ENCODE measurements at regions not wholly inside any gene's neighbourhood (a gene's known extent, or its start where the extent isn't known, plus 50 kb on each side); places are given as distances from the start of the nearest gene placed in this dataset.

DNA sequence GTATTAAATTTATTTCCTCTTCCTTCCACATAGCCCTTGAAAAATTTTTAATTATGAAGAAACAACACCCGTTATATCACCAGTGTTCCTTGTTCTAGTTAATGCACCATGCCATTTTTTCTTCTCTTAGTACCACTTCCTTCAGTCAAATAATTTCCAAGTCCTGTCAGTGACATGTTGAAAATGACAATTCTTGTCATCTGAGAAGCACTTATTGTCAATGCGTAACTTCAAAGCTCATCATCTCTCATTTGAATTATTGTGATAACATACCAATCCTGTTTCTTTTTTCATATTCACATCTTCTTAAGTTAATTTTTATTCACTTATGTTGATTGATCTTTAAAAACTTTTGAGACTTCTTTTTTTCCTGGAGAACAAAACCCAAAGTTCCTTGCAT is 320.4 kb downstream of the ASXL3 start:
- no peaks in the 10 kb centered on the region for H3K4me1 ChIP-seq (ENCODE audit: insufficient read depth, low read length)
- no peaks in the 10 kb centered on the region for H3K36me3 ChIP-seq (ENCODE audit: low read depth, low read length)
- no peak overlapping the region for H3K4me3 ChIP-seq (ENCODE audit: low read length)
- no peak overlapping the region for H3K9ac ChIP-seq (ENCODE audit: low read length)
- BruUV-seq (replicated peaks) = no TSS peak
- no peak overlapping the region for H3K27ac ChIP-seq (ENCODE audit: low read length)
- H3K79me2 ChIP-seq (ENCODE audit: low read length) = no peaks in the 10 kb centered on the region
- TF ChIP-seq EZH2phosphoT487 (IDR thresholded peaks at IDR 0.05; ENCODE audit: borderline replicate concordance, low read length) = no peak
- TF ChIP-seq EZH2 (IDR thresholded peaks at IDR 0.05; ENCODE audit: low read length, unreplicated experiment) = no peak
- no peak overlapping the region for H2AFZ ChIP-seq (ENCODE audit: low read length)
- ChIA-PET CTCF (no interaction called here), POLR2A (ENCODE audit: unreplicated experiment) (no interaction called here)
- DNase-seq = no peak
- intact Hi-C loops (cut with micrococcal nuclease) = no loop called here
- no peaks in the 10 kb centered on the region for H3F3A ChIP-seq (ENCODE audit: low read length, unreplicated experiment)
- no peak overlapping the region for H3K4me2 ChIP-seq (ENCODE audit: low read length)
- H3K9me3 ChIP-seq (ENCODE audit: low read length) = no peaks in the 10 kb centered on the region
- H3K9me2 ChIP-seq (replicated peaks; ENCODE audit: low read length) = no peaks in the 10 kb centered on the region
- no peaks in the 10 kb centered on the region for H3K27me3 ChIP-seq (ENCODE audit: low read length)
- ATAC-seq = no peak
- H4K20me1 ChIP-seq (ENCODE audit: low read length) = no peaks in the 10 kb centered on the region

DNA sequence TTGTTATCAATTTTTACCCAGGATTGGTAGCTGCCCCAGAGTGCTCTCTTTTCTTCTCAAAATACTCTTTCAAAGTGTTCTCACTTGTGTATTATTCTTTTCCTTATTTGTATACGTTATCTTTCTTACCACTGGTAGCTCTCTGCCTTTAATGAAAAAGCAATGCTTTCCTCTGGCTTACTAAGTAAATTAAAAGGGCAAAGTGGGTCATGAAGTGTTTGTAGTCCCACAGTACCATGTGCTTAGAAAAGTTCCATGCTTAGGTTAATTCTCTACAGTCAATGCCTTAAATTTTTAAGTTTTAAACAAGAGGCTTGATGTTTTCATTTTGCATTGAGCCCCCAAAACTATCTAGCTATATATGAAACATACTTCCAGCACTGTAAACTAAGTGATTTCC is 300.2 kb downstream of the ASXL3 start:
- no peaks in the 10 kb centered on the region for H3K9me2 ChIP-seq (replicated peaks; ENCODE audit: low read length)
- H3K79me2 ChIP-seq (ENCODE audit: low read length) = no peaks in the 10 kb centered on the region
- no peaks in the 10 kb centered on the region for H3F3A ChIP-seq (ENCODE audit: low read length, unreplicated experiment)
- ChIA-PET POLR2A (ENCODE audit: unreplicated experiment) (no interaction called here), CTCF (no interaction called here)
- no peak overlapping the region for H2AFZ ChIP-seq (ENCODE audit: low read length)
- H3K36me3 ChIP-seq (ENCODE audit: low read depth, low read length) = no peaks in the 10 kb centered on the region
- H3K4me1 ChIP-seq (ENCODE audit: insufficient read depth, low read length) = no peaks in the 10 kb centered on the region
- DNase-seq = no peak
- BruUV-seq (replicated peaks) = no TSS peak
- H4K20me1 ChIP-seq (ENCODE audit: low read length) = no peaks in the 10 kb centered on the region
- intact Hi-C loops (cut with micrococcal nuclease) = no loop called here
- no peak overlapping the region for H3K27ac ChIP-seq (ENCODE audit: low read length)
- no peak overlapping the region for H3K4me3 ChIP-seq (ENCODE audit: low read length)
- H3K27me3 ChIP-seq (ENCODE audit: low read length) = no peaks in the 10 kb centered on the region
- TF ChIP-seq, protein P1, sequence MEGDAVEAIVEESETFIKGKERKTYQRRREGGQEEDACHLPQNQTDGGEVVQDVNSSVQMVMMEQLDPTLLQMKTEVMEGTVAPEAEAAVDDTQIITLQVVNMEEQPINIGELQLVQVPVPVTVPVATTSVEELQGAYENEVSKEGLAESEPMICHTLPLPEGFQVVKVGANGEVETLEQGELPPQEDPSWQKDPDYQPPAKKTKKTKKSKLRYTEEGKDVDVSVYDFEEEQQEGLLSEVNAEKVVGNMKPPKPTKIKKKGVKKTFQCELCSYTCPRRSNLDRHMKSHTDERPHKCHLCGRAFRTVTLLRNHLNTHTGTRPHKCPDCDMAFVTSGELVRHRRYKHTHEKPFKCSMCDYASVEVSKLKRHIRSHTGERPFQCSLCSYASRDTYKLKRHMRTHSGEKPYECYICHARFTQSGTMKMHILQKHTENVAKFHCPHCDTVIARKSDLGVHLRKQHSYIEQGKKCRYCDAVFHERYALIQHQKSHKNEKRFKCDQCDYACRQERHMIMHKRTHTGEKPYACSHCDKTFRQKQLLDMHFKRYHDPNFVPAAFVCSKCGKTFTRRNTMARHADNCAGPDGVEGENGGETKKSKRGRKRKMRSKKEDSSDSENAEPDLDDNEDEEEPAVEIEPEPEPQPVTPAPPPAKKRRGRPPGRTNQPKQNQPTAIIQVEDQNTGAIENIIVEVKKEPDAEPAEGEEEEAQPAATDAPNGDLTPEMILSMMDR (conservative IDR thresholded peaks at IDR 0.05; ENCODE audit: low read depth, low read length) = no peak
- TF ChIP-seq EZH2 (IDR thresholded peaks at IDR 0.05; ENCODE audit: low read length, unreplicated experiment) = no peak
- no peak for TF ChIP-seq EZH2phosphoT487 (IDR thresholded peaks at IDR 0.05; ENCODE audit: borderline replicate concordance, low read length)
- no peak overlapping the region for H3K9ac ChIP-seq (ENCODE audit: low read length)
- no peaks in the 10 kb centered on the region for H3K9me3 ChIP-seq (ENCODE audit: low read length)
- ATAC-seq = no peak
- no peak overlapping the region for H3K4me2 ChIP-seq (ENCODE audit: low read length)

DNA sequence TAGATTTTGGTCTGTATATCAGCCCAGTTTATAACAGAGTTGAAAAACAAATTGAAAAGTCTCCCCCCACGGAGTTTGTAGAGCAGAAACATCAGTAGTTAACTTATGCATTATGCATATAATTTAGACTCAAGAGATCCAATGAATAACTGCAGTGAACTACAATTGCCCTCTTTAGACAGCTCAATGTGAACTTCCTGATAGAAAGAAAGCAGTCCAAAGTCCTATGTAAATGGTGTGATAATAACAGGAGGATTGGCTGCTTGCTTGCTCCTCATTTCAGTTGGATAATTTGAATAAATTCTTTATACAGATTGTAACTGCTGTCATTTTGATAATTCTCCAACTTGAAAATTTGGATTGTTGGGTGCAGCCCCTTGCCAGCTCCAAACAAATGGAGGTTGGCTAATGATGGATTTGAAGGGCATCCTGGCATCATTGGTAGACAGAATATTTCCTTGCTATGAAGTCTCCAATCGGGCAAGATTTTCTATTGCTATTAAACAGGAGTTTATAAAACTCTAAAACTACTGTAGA is 297.1 kb downstream of the ASXL3 start:
- Histone ChIP-seq H3F3A (ENCODE audit: low read length, unreplicated experiment) (no peaks in the 10 kb centered on the region), H3K4me3 (ENCODE audit: low read length) (no peak overlapping the region), H3K27me3 (ENCODE audit: low read length) (no peaks in the 10 kb centered on the region), H4K20me1 (ENCODE audit: low read length) (no peaks in the 10 kb centered on the region), H3K9me2 (replicated peaks; ENCODE audit: low read length) (no peaks in the 10 kb centered on the region), H3K4me1 (ENCODE audit: insufficient read depth, low read length) (no peaks in the 10 kb centered on the region), H2AFZ (ENCODE audit: low read length) (no peak overlapping the region), H3K79me2 (ENCODE audit: low read length) (no peaks in the 10 kb centered on the region), H3K9me3 (ENCODE audit: low read length) (no peaks in the 10 kb centered on the region), H3K4me2 (ENCODE audit: low read length) (no peak overlapping the region), H3K27ac (ENCODE audit: low read length) (no peak overlapping the region), H3K9ac (ENCODE audit: low read length) (no peak overlapping the region), H3K36me3 (ENCODE audit: low read depth, low read length) (no peaks in the 10 kb centered on the region)
- ATAC-seq = no peak
- ChIA-PET CTCF (no interaction called here), POLR2A (ENCODE audit: unreplicated experiment) (no interaction called here)
- no TSS peak for BruUV-seq (replicated peaks)
- intact Hi-C loops (cut with micrococcal nuclease) = no loop called here
- DNase-seq = no peak
- TF ChIP-seq, protein P1 (conservative IDR thresholded peaks at IDR 0.05; ENCODE audit: low read depth, low read length) = no peak
- TF ChIP-seq EZH2phosphoT487 (IDR thresholded peaks at IDR 0.05; ENCODE audit: borderline replicate concordance, low read length) = no peak
- no peak for TF ChIP-seq EZH2 (IDR thresholded peaks at IDR 0.05; ENCODE audit: low read length, unreplicated experiment)
